Adrenal gland (tissue), 9 donors: ENCODE measurements at regions not wholly inside any gene's neighbourhood (a gene's known extent, or its start where the extent isn't known, plus 50 kb on each side); places are given as distances from the start of the nearest gene placed in this dataset.
A peak's percentile ranks its signal among the peaks of the same experiment; 100 is the strongest.

ENCODE experiments used
- DNase-seq, 7 donors: peaks; one replicate each; pipeline ENCODE4 v3.0.0-alpha.2; 2019 to 2020
- H3K27ac ChIP-seq, 5 donors: fragments of 200-600 bp; sonication (generic) in 4 of 5; 1 replicate in 3 of 5; 2 replicates in 2 of 5; pipeline versions ENCODE4 v1.5.1 to v1.8.0; 2016 to 2020; ENCODE audit warnings: mild to moderate bottlenecking in 1 of 5
- H3K27me3 ChIP-seq: fragments of 200-600 bp; 2 replicates; pipeline ENCODE4 v1.8.0; 2021
- H3K36me3 ChIP-seq, 2 donors: fragments of 200-600 bp; replicated peaks in 1 of 2; 1 replicate in 1 of 2; 2 replicates in 1 of 2; pipeline versions ENCODE4 v1.5.1 to v1.8.0; 2018 to 2022
- H3K4me1 ChIP-seq, 2 donors: fragments of 200-600 bp; replicated peaks in 1 of 2; 1 replicate in 1 of 2; 2 replicates in 1 of 2; pipeline versions ENCODE4 v1.5.1 to v1.8.0; 2018 to 2021
- H3K4me3 ChIP-seq, 4 donors: fragments of 200-600 bp; sonication (generic) in 3 of 4; one replicate each; pipeline ENCODE4 v1.5.1; 2016 to 2018
- H3K9me3 ChIP-seq, 3 donors: fragments of 200-600 bp; sonication (generic) in 1 of 3; replicated peaks in 1 of 3; 1 replicate in 2 of 3; 2 replicates in 1 of 3; pipeline versions ENCODE4 v1.5.1 to v1.8.0; 2016 to 2021
- POLR2A ChIP-seq, 2 donors: fragments of 450-650 bp; IDR thresholded peaks; one replicate each; pipeline ENCODE4 v1.6.1; 2017; ENCODE audit warnings: antibody characterized with exemption in 2 of 2, mild to moderate bottlenecking in 2 of 2, moderate library complexity in 1 of 2
- WGBS, 4 donors: extraction: QIAGEN DNeasy Blood & Tissue Kit in 2 of 4; methylation state at CpG; one replicate each; pipeline versions ENCODE4 v1.1.5 to v1.1.7; 2013 to 2017; 5-methylcytosine and 5-hydroxymethylcytosine counted together
- intact Hi-C, 2 donors: fragments of 100-400 bp; cut with DNase I; formaldehyde crosslinking; loops; one replicate each; pipeline versions ENCODE4 v1.14.1 to v1.15.0; 2022 to 2023
- TF ChIP-seq, protein P1 (sequence below), 6 experiments: fragments of 450-650 bp in 4 of 6; fragments of 200-600 bp in 2 of 6; sonication (generic) in 1 of 6; IDR thresholded peaks; 1 replicate in 5 of 6; 2 replicates in 1 of 6; pipeline versions ENCODE4 v1.5.1 to v1.8.0; 2016 to 2021; ENCODE audit warnings: antibody characterized with exemption in 6 of 6, mild to moderate bottlenecking in 2 of 6, moderate library complexity in 1 of 6
- donor health status: healthy with polysubstance abuse.
- donor health status: Bipolar disorder and iron deficiency.
- donor health status: DM: yes; HTN: yes; CAD: no.
- donor health status: DM: no; HTN: no; CAD: no.
- donor health status: DM: no; HTN: no; CAD: no.

DNA sequence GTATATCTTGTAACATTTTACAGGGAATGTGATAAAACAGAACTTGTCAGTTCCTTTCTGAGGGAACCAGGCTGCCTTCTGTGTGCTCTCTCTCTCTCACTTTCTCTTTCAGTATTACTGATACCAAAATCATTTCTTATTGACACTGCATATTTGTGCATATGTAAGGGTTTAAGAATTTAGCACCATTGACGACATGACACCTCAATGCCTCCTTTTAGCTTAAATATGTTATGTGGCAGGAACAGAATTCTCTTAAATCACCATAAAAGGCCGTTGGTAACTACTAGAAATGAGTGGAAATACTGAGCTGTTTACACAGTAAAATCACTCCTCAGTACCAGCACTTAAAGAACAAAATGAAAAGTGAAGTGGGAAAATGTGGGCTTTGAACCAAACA, 457.7 kb upstream of the SYT1 start:
- Histone ChIP-seq H3K27me3 (no peaks in the 10 kb centered on the region), H3K4me3 (peak overlapping the region in 1 of 4 donors; percentile 23), H3K9me3 (no peaks in the 10 kb centered on the region), H3K27ac (no peak overlapping the region), H3K36me3 (no peaks in the 10 kb centered on the region), H3K4me1 (no peaks in the 10 kb centered on the region)
- intact Hi-C loops: no loop called here
- no peak for TF ChIP-seq POLR2A (IDR thresholded peaks at IDR 0.05)
- TF ChIP-seq, protein P1, sequence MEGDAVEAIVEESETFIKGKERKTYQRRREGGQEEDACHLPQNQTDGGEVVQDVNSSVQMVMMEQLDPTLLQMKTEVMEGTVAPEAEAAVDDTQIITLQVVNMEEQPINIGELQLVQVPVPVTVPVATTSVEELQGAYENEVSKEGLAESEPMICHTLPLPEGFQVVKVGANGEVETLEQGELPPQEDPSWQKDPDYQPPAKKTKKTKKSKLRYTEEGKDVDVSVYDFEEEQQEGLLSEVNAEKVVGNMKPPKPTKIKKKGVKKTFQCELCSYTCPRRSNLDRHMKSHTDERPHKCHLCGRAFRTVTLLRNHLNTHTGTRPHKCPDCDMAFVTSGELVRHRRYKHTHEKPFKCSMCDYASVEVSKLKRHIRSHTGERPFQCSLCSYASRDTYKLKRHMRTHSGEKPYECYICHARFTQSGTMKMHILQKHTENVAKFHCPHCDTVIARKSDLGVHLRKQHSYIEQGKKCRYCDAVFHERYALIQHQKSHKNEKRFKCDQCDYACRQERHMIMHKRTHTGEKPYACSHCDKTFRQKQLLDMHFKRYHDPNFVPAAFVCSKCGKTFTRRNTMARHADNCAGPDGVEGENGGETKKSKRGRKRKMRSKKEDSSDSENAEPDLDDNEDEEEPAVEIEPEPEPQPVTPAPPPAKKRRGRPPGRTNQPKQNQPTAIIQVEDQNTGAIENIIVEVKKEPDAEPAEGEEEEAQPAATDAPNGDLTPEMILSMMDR (IDR thresholded peaks at IDR 0.05): no peak
- 22 to 36% (median 32%) methylated on average over 2 of the region's 2 CpGs for WGBS, 4 donors
- no peak for DNase-seq

DNA sequence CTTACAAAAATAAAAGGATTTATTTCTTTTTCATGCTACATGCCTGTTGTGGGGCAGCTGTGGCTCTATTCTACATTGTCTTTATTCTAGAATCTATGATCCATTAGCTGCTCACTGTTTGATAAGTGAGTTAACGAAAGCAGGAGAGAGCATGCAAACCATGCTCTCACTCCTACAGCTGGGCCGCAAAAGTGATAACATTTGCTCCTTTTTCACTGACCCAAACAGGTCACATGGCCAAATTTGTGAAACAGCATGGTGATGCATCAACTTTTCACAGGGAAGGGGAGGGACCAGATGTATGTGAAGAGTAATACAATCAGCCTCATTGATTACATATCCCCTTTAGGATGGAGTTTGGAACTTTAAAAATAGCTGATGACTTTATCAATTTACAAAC, 456.9 kb upstream of the SYT1 start:
- Histone ChIP-seq H3K27me3 (no peaks in the 10 kb centered on the region), H3K4me1 (no peaks in the 10 kb centered on the region), H3K36me3 (no peaks in the 10 kb centered on the region), H3K9me3 (no peaks in the 10 kb centered on the region), H3K27ac (no peak overlapping the region), H3K4me3 (no peak overlapping the region)
- no peak for DNase-seq
- TF ChIP-seq POLR2A (IDR thresholded peaks at IDR 0.05): no peak
- TF ChIP-seq, protein P1 (IDR thresholded peaks at IDR 0.05): no peak
- 86 to 90% (median 89%) methylated on average over 2 of the region's 2 CpGs for WGBS, 4 donors
- intact Hi-C loops: no loop called here

DNA sequence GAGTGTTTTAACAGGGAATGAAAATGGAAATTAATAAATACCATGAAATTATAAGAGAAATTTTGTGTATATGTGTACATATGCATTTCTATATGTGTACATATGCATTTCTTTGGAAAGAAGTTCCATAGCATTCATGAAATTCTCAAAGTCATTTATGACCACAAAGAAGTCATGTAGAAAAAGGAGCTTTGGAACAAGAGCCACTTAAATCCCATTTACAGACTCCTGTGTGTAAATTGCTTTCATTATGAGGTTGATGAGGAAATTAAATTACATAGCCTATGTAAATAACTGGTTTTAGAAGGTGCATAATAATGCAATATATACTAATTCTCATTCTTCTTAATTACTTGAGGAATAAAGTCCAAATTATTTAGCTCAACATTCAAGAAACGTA, 450.5 kb upstream of the SYT1 start:
- no peaks in the 10 kb centered on the region for H3K9me3 ChIP-seq
- intact Hi-C loops: no loop called here
- no peak overlapping the region for H3K27ac ChIP-seq
- no peaks in the 10 kb centered on the region for H3K36me3 ChIP-seq
- H3K4me3 ChIP-seq: no peak overlapping the region
- DNase-seq: no peak
- 90 to 100% (median 91%) methylated on average over 1 of the region's 1 CpG for WGBS, 4 donors
- no peaks in the 10 kb centered on the region for H3K4me1 ChIP-seq
- H3K27me3 ChIP-seq: no peaks in the 10 kb centered on the region
- no peak for TF ChIP-seq POLR2A (IDR thresholded peaks at IDR 0.05)
- TF ChIP-seq, protein P1 (IDR thresholded peaks at IDR 0.05): no peak

DNA sequence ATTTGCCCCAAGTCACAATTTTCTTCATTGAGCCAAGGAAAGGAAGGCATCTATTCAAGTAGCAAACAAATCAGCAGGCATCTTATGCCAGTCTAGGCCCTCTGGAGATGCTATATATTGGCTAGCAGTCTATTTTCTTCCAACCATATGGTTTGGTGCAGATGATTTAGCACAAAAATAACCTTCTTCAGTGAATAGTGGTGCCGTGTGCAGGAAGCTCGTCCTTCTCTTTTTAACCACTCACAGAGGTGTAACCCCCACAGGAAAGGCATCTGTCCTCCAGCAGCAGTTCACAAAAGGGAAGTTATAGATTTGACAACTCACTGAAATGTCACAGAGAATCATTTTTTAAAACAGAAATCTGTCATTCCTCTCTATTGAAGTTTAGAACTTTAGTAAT, 445.7 kb upstream of the SYT1 start:
- no peak for DNase-seq
- intact Hi-C loops: no loop called here
- H3K9me3 ChIP-seq: no peaks in the 10 kb centered on the region
- no peaks in the 10 kb centered on the region for H3K27me3 ChIP-seq
- TF ChIP-seq, protein P1 (IDR thresholded peaks at IDR 0.05): no peak
- 44 to 52% (median 50%) methylated on average over 2 of the region's 2 CpGs for WGBS, 4 donors
- no peaks in the 10 kb centered on the region for H3K4me1 ChIP-seq
- no peaks in the 10 kb centered on the region for H3K36me3 ChIP-seq
- H3K4me3 ChIP-seq: no peak overlapping the region
- H3K27ac ChIP-seq: no peak overlapping the region
